ENCODE measurements at regions not wholly inside any gene's neighbourhood (a gene's known extent, or its start where the extent isn't known, plus 50 kb on each side); places are given as distances from the start of the nearest gene placed in this dataset.

DNA sequence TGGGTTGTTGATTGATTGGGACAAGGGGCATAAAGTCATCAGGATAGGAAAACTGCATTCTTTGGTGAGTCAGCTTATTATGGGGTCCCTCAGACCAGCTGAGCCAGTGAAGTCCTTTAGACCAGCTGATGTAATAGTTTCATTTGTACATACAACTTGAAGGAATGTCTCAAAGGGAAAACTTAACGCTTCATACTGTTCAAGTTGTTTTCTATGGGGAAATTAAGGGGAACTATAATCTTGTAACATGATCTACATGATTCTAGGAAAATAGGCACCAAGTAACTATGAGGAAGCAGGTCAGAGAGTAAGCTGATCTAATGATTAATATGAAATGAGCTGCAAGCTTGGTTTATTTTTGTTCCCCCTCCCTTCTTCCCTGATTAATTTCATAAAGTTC lies 175.1 kb upstream of the GRID2 start:
- Histone ChIP-seq H3K79me2 (ENCODE audit: control insufficient read depth, insufficient read depth, low read length) (no peaks in the 10 kb centered on the region), H3K4me2 (ENCODE audit: control insufficient read depth, extremely low read depth, insufficient read depth, low read depth, low read length) (no peak overlapping the region), H3K27me3 (ENCODE audit: control insufficient read depth, extremely low read depth, insufficient read depth, low read length) (no peaks in the 10 kb centered on the region), H2AFZ (ENCODE audit: control insufficient read depth, low read length) (no peak overlapping the region), H3K9ac (ENCODE audit: control insufficient read depth, extremely low read depth, insufficient read depth, low read length) (no peak overlapping the region), H3K9me3 (ENCODE audit: control insufficient read depth, low read depth, low read length) (no peaks in the 10 kb centered on the region), H3K27ac (ENCODE audit: control insufficient read depth, insufficient read depth, low read length) (no peak overlapping the region), H3K4me3 (ENCODE audit: control insufficient read depth in 2 of 3, extremely low read depth in 1 of 3, insufficient read depth in 2 of 3, low read depth in 1 of 3, low read length in 3 of 3) (no peak overlapping the region), H3K4me1 (ENCODE audit: control insufficient read depth, extremely low read depth, insufficient read depth, low read length) (no peaks in the 10 kb centered on the region), H3K9me1 (ENCODE audit: control insufficient read depth, extremely low read depth, insufficient read depth, low read length) (no peaks in the 10 kb centered on the region), H3K36me3 (ENCODE audit: control insufficient read depth in 2 of 2, extremely low read depth in 1 of 2, insufficient read depth in 2 of 2, low read length in 2 of 2) (no peaks in the 10 kb centered on the region), H4K20me1 (ENCODE audit: control insufficient read depth, extremely low read depth, insufficient read depth, low read length) (no peaks in the 10 kb centered on the region)
- dilution Hi-C loops (cut with MboI; ENCODE audit: extremely low pct_ligation_motif_present, low sequenced_read_pairs), result no loop called here
- FAIRE-seq (no peak), DNase-seq (ENCODE audit: low read depth, low spot score) (no peak)
- TF ChIP-seq, protein P1, sequence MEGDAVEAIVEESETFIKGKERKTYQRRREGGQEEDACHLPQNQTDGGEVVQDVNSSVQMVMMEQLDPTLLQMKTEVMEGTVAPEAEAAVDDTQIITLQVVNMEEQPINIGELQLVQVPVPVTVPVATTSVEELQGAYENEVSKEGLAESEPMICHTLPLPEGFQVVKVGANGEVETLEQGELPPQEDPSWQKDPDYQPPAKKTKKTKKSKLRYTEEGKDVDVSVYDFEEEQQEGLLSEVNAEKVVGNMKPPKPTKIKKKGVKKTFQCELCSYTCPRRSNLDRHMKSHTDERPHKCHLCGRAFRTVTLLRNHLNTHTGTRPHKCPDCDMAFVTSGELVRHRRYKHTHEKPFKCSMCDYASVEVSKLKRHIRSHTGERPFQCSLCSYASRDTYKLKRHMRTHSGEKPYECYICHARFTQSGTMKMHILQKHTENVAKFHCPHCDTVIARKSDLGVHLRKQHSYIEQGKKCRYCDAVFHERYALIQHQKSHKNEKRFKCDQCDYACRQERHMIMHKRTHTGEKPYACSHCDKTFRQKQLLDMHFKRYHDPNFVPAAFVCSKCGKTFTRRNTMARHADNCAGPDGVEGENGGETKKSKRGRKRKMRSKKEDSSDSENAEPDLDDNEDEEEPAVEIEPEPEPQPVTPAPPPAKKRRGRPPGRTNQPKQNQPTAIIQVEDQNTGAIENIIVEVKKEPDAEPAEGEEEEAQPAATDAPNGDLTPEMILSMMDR (optimal IDR thresholded peaks at IDR 0.05 in 1 of 3, IDR thresholded peaks at IDR 0.05 in 1 of 3, conservative IDR thresholded peaks at IDR 0.05 in 1 of 3; ENCODE audit: extremely low read depth in 1 of 3, insufficient read depth in 2 of 3, low read length in 3 of 3), result no peak
- no peak for TF ChIP-seq EZH2 (IDR thresholded peaks at IDR 0.05; ENCODE audit: low read length)

DNA sequence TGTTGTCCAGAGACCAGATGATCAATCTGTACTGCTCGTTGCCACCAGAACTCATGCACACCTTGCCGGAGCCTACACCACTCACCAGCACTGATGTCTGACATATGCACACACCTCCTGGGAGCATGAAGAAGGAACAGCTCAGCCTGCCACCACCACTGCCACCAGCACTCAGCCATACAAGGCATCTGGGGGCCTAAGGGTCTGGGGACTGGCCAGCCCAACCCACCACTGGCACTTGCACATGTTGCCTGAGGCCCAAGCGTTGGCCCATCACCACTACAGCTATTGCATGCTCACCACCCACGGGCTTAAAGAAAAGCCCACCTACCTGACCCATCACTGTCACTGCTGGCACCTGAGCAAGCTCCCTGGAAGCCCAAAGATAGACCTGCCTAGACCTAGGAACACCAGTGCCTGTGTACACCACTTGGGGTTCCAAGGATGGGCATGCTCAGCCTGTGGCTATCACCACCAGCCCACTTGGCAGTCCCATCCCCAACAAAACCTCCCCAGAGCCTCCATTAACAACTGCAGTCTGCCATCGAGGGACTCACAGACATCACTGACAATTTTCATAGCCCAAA lies 174.3 kb upstream of the GRID2 start:
- H4K20me1 ChIP-seq (ENCODE audit: control insufficient read depth, extremely low read depth, insufficient read depth, low read length), result no peaks in the 10 kb centered on the region
- no peaks in the 10 kb centered on the region for H3K9me3 ChIP-seq (ENCODE audit: control insufficient read depth, low read depth, low read length)
- H3K4me3 ChIP-seq (ENCODE audit: control insufficient read depth in 2 of 3, extremely low read depth in 1 of 3, insufficient read depth in 2 of 3, low read depth in 1 of 3, low read length in 3 of 3), result no peak overlapping the region
- DNase-seq (ENCODE audit: low read depth, low spot score), result no peak
- no peaks in the 10 kb centered on the region for H3K4me1 ChIP-seq (ENCODE audit: control insufficient read depth, extremely low read depth, insufficient read depth, low read length)
- no peak for TF ChIP-seq EZH2 (IDR thresholded peaks at IDR 0.05; ENCODE audit: low read length)
- TF ChIP-seq, protein P1 (optimal IDR thresholded peaks at IDR 0.05 in 1 of 3, IDR thresholded peaks at IDR 0.05 in 1 of 3, conservative IDR thresholded peaks at IDR 0.05 in 1 of 3; ENCODE audit: extremely low read depth in 1 of 3, insufficient read depth in 2 of 3, low read length in 3 of 3), result no peak
- no peak for FAIRE-seq
- no peak overlapping the region for H3K4me2 ChIP-seq (ENCODE audit: control insufficient read depth, extremely low read depth, insufficient read depth, low read depth, low read length)
- dilution Hi-C loops (cut with MboI; ENCODE audit: extremely low pct_ligation_motif_present, low sequenced_read_pairs), result no loop called here
- H2AFZ ChIP-seq (ENCODE audit: control insufficient read depth, low read length), result no peak overlapping the region
- H3K27ac ChIP-seq (ENCODE audit: control insufficient read depth, insufficient read depth, low read length), result no peak overlapping the region
- no peaks in the 10 kb centered on the region for H3K36me3 ChIP-seq (ENCODE audit: control insufficient read depth in 2 of 2, extremely low read depth in 1 of 2, insufficient read depth in 2 of 2, low read length in 2 of 2)
- no peaks in the 10 kb centered on the region for H3K9me1 ChIP-seq (ENCODE audit: control insufficient read depth, extremely low read depth, insufficient read depth, low read length)
- no peaks in the 10 kb centered on the region for H3K27me3 ChIP-seq (ENCODE audit: control insufficient read depth, extremely low read depth, insufficient read depth, low read length)
- no peaks in the 10 kb centered on the region for H3K79me2 ChIP-seq (ENCODE audit: control insufficient read depth, insufficient read depth, low read length)
- no peak overlapping the region for H3K9ac ChIP-seq (ENCODE audit: control insufficient read depth, extremely low read depth, insufficient read depth, low read length)
